Fibroblast of skin of back (primary cell): ENCODE measurements at regions not wholly inside any gene's neighbourhood (a gene's known extent, or its start where the extent isn't known, plus 50 kb on each side); places are given as distances from the start of the nearest gene placed in this dataset.

Experiments used
- DNase-seq: peaks from one replicate; pipeline ENCODE4 v3.0.0-alpha.2; 2013

- DNase-seq, result no peak
These were observed 95.8 kb upstream of the CRHR1 start for GRCh38 chr17:45688353-45688752.

- no peak for DNase-seq
These were observed 95.3 kb upstream of the CRHR1 start for GRCh38 chr17:45688820-45689219.

GRCh38 chr17:45689451-45689850 is 94.7 kb upstream of the CRHR1 start:
- no peak for DNase-seq

- DNase-seq, result no peak
These were observed 93.4 kb upstream of the CRHR1 start for GRCh38 chr17:45690625-45691275.

- no peak for DNase-seq
These were observed 91.5 kb upstream of the CRHR1 start for GRCh38 chr17:45692661-45693060.

- no peak for DNase-seq
These were observed 90.3 kb upstream of the CRHR1 start for GRCh38 chr17:45693792-45694191.

GRCh38 chr17:45696442-45696841 is 87.7 kb upstream of the CRHR1 start:
- no peak for DNase-seq

- no peak for DNase-seq
These were observed 87.0 kb upstream of the CRHR1 start for GRCh38 chr17:45697076-45697475.

GRCh38 chr17:45700171-45701090 is 83.7 kb upstream of the CRHR1 start:
- no peak for DNase-seq

GRCh38 chr17:45702666-45703266 is 81.4 kb upstream of the CRHR1 start:
- DNase-seq, result peak; percentile 26

- DNase-seq, result no peak
These were observed 80.8 kb upstream of the CRHR1 start for GRCh38 chr17:45703348-45703747.

- DNase-seq, result no peak
These were observed 80.3 kb upstream of the CRHR1 start for GRCh38 chr17:45703806-45704205.

- DNase-seq, result no peak
These were observed 79.9 kb upstream of the CRHR1 start for GRCh38 chr17:45704251-45704650.

GRCh38 chr17:45705123-45706009 is 78.8 kb upstream of the CRHR1 start:
- peak; percentile 53 for DNase-seq

GRCh38 chr17:45706033-45706432 is 78.1 kb upstream of the CRHR1 start:
- DNase-seq, result no peak

GRCh38 chr17:45708707-45709290 is 75.3 kb upstream of the CRHR1 start:
- DNase-seq, result no peak

GRCh38 chr17:45709728-45710288 is 74.3 kb upstream of the CRHR1 start:
- no peak for DNase-seq

GRCh38 chr17:45715787-45716186 is 68.3 kb upstream of the CRHR1 start:
- no peak for DNase-seq

- no peak for DNase-seq
These were observed 65.3 kb upstream of the CRHR1 start for GRCh38 chr17:45718791-45719190.

GRCh38 chr17:45719335-45720071 is 64.6 kb upstream of the CRHR1 start:
- peak; percentile 74 for DNase-seq

GRCh38 chr17:45720386-45720785 is 63.7 kb upstream of the CRHR1 start:
- no peak for DNase-seq
